OCI-LY3 (cell line): ENCODE measurements at regions not wholly inside any gene's neighbourhood (a gene's known extent, or its start where the extent isn't known, plus 50 kb on each side); places are given as distances from the start of the nearest gene placed in this dataset.

Experiments used
- H2AFZ ChIP-seq: fragments of 200-600, 300-600 bp; shearing (Covaris generic); 2 replicates; pipeline ENCODE4 v1.6.0; 2014; ENCODE audit warnings: antibody characterized with exemption, low read depth, low read length
- H3K27ac ChIP-seq: fragments of 200-600, 300-600 bp; sonication (generic); 2 replicates; pipeline ENCODE4 v1.5.1; 2014; ENCODE audit warnings: mild to moderate bottlenecking, low read length, moderate library complexity, mixed read lengths
- H3K27me3 ChIP-seq: fragments of 200-600, 300-600 bp; sonication (generic); 2 replicates; pipeline ENCODE4 v1.6.1; 2014; ENCODE audit warnings: low read depth, low read length, mixed read lengths
- H3K36me3 ChIP-seq: fragments of 200-600, 300-600 bp; sonication (generic); replicated peaks from 2 replicates; pipeline ENCODE3; 2014; ENCODE audit warnings: low read depth, low read length, mixed read lengths
- H3K4me1 ChIP-seq: fragments of 300-600, 200-600 bp; sonication (generic); 2 replicates; pipeline ENCODE4 v1.6.1; 2014; ENCODE audit warnings: low read length, mixed read lengths
- H3K4me2 ChIP-seq: fragments of 200-600, 300-600 bp; sonication (generic); 2 replicates; pipeline ENCODE4 v1.6.1; 2014; ENCODE audit warnings: low read length, mixed read lengths
- H3K4me3 ChIP-seq: fragments of 300-600, 200-600 bp; sonication (generic); 2 replicates; pipeline ENCODE4 v1.5.1; 2014; ENCODE audit warnings: antibody characterized with exemption, mild to moderate bottlenecking, low read length, moderate library complexity
- H3K79me2 ChIP-seq: fragments of 300-600, 200-600 bp; shearing (Covaris generic); 2 replicates; pipeline ENCODE4 v1.6.1; 2014; ENCODE audit warnings: mild to moderate bottlenecking, low read length, mixed read lengths
- H3K9ac ChIP-seq: fragments of 300-600, 200-600 bp; shearing (Covaris generic); 2 replicates; pipeline ENCODE4 v1.6.0; 2014; ENCODE audit warnings: mild to moderate bottlenecking, low read length, moderate library complexity
- H3K9me3 ChIP-seq: fragments of 200-600, 300-600 bp; shearing (Covaris generic); 2 replicates; pipeline ENCODE4 v1.6.1; 2014; ENCODE audit warnings: low read length, mixed read lengths; ENCODE audit not compliant: insufficient read depth
- H4K20me1 ChIP-seq: fragments of 200-600, 300-600 bp; sonication (generic); 2 replicates; pipeline ENCODE4 v1.6.1; 2016; ENCODE audit warnings: low read length, mixed read lengths; ENCODE audit not compliant: insufficient read depth
- EZH2phosphoT487 ChIP-seq: fragments of 200-600 bp; shearing (Covaris generic); IDR thresholded peaks from 2 replicates; pipeline ENCODE4 v1.6.1; 2018; ENCODE audit warnings: antibody characterized with exemption, mixed run types, low read depth
- TF ChIP-seq, protein P1 (sequence below): fragments of 200-600, 300-600 bp; sonication (generic); IDR thresholded peaks from 2 replicates; pipeline ENCODE4 v1.5.1; 2014; ENCODE audit warnings: antibody characterized with exemption, low read length, low read depth

DNA sequence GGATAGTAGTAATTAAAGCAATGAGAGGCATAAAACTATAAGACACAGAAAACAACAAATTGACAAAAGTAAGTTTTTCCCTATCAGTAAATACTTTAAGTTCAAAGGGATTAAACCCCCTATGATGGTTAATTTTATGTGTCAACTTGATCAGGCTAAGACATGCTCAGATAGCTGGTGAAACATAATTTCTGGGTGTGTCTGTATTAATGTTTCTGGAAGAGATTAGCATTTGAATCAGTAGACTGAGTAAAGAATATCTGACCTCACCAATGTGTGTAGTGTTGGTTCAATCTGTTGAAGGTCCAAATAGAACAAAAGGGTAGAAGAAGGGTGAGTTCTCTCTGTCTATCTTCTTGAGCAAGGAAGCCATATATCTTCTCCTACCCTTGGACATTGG, 283.3 kb upstream of the GRM7 start:
- H3K9ac ChIP-seq, result no peak overlapping the region
- no peaks in the 10 kb centered on the region for H3K9me3 ChIP-seq
- no peaks in the 10 kb centered on the region for H3K4me1 ChIP-seq
- H4K20me1 ChIP-seq, result no peaks in the 10 kb centered on the region
- no peaks in the 10 kb centered on the region for H3K79me2 ChIP-seq
- no peak overlapping the region for H3K27ac ChIP-seq
- no peaks in the 10 kb centered on the region for H3K27me3 ChIP-seq
- no peak overlapping the region for H2AFZ ChIP-seq
- H3K36me3 ChIP-seq, result no peaks in the 10 kb centered on the region
- no peak overlapping the region for H3K4me2 ChIP-seq
- TF ChIP-seq EZH2phosphoT487, result no peak
- TF ChIP-seq, protein P1, sequence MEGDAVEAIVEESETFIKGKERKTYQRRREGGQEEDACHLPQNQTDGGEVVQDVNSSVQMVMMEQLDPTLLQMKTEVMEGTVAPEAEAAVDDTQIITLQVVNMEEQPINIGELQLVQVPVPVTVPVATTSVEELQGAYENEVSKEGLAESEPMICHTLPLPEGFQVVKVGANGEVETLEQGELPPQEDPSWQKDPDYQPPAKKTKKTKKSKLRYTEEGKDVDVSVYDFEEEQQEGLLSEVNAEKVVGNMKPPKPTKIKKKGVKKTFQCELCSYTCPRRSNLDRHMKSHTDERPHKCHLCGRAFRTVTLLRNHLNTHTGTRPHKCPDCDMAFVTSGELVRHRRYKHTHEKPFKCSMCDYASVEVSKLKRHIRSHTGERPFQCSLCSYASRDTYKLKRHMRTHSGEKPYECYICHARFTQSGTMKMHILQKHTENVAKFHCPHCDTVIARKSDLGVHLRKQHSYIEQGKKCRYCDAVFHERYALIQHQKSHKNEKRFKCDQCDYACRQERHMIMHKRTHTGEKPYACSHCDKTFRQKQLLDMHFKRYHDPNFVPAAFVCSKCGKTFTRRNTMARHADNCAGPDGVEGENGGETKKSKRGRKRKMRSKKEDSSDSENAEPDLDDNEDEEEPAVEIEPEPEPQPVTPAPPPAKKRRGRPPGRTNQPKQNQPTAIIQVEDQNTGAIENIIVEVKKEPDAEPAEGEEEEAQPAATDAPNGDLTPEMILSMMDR, result no peak
- no peak overlapping the region for H3K4me3 ChIP-seq

GRCh38 chr3:6578526-6578925, 282.4 kb upstream of the GRM7 start:
- Histone ChIP-seq H3K9me3 (no peaks in the 10 kb centered on the region), H4K20me1 (no peaks in the 10 kb centered on the region), H3K4me2 (no peak overlapping the region), H2AFZ (no peak overlapping the region), H3K36me3 (no peaks in the 10 kb centered on the region), H3K9ac (no peak overlapping the region), H3K4me3 (no peak overlapping the region), H3K27ac (no peak overlapping the region), H3K4me1 (no peaks in the 10 kb centered on the region), H3K79me2 (no peaks in the 10 kb centered on the region), H3K27me3 (no peaks in the 10 kb centered on the region)
- TF ChIP-seq EZH2phosphoT487, result no peak
- TF ChIP-seq, protein P1, result no peak

DNA sequence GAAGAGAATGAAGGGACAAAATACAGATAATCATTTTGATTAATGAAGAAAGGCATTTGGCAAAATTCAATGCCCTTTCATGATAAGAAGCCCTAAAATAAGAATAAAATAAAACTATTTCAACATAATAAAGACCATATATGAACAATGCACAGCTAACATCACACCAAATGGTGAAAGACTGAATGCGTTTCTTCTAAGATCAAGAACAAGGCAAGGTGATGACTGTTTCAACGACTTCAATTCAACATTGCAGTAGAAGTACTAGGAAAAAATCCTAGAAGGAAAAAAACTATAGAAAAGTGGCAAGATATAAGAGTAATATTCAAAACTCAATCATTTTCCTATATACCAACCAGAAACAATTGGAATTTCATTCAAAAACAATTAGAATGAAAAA, 280.1 kb upstream of the GRM7 start:
- H3K27ac ChIP-seq, result no peak overlapping the region
- TF ChIP-seq EZH2phosphoT487, result no peak
- TF ChIP-seq, protein P1, result no peak
- H3K36me3 ChIP-seq, result no peaks in the 10 kb centered on the region
- no peaks in the 10 kb centered on the region for H3K9me3 ChIP-seq
- no peak overlapping the region for H3K4me3 ChIP-seq
- H2AFZ ChIP-seq, result no peak overlapping the region
- H3K4me1 ChIP-seq, result no peaks in the 10 kb centered on the region
- H3K4me2 ChIP-seq, result no peak overlapping the region
- H3K79me2 ChIP-seq, result no peaks in the 10 kb centered on the region
- no peaks in the 10 kb centered on the region for H4K20me1 ChIP-seq
- H3K27me3 ChIP-seq, result no peaks in the 10 kb centered on the region
- no peak overlapping the region for H3K9ac ChIP-seq

GRCh38 chr3:6585360-6585759, 275.6 kb upstream of the GRM7 start:
- TF ChIP-seq, protein P1, result no peak
- TF ChIP-seq EZH2phosphoT487, result no peak
- H3K79me2 ChIP-seq, result no peaks in the 10 kb centered on the region
- H3K9me3 ChIP-seq, result no peaks in the 10 kb centered on the region
- H3K4me1 ChIP-seq, result no peaks in the 10 kb centered on the region
- H3K27ac ChIP-seq, result no peak overlapping the region
- H3K27me3 ChIP-seq, result no peaks in the 10 kb centered on the region
- no peaks in the 10 kb centered on the region for H3K36me3 ChIP-seq
- no peak overlapping the region for H3K4me3 ChIP-seq
- H3K9ac ChIP-seq, result no peak overlapping the region
- no peak overlapping the region for H2AFZ ChIP-seq
- no peaks in the 10 kb centered on the region for H4K20me1 ChIP-seq
- H3K4me2 ChIP-seq, result no peak overlapping the region
